ENCODE measurements at regions not wholly inside any gene's neighbourhood (a gene's known extent, or its start where the extent isn't known, plus 50 kb on each side); places are given as distances from the start of the nearest gene placed in this dataset.
"Not testable (repeated sequence)": the region's sequence is repeated elsewhere in the genome, so short reads cannot be mapped to it uniquely, and the experiment has no call there.

GRCh38 chr4:154982187-154983047 is 201.3 kb downstream of the RBM46 start:
- intact Hi-C loops (cut with micrococcal nuclease) = loop anchor here (5.0 kb wide), 2 partner anchors 370 to 390 kb away; no protein-coding TSS in a partner anchor

- intact Hi-C loops (cut with micrococcal nuclease) = loop anchor here (5.0 kb wide), 2 partner anchors 369 to 389 kb away; no protein-coding TSS in a partner anchor
Measured at GRCh38 chr4:154983714-154984113, 202.6 kb downstream of the RBM46 start.

- intact Hi-C loops (cut with micrococcal nuclease) = loop anchor here (5.0 kb wide), 2 partner anchors 368 to 388 kb away; no protein-coding TSS in a partner anchor
Measured at GRCh38 chr4:154984148-154984547, 203.1 kb downstream of the RBM46 start.

- intact Hi-C loops (cut with micrococcal nuclease) = loop anchor here (5.0 kb wide), 2 partner anchors 368 to 388 kb away; no protein-coding TSS in a partner anchor
Measured at GRCh38 chr4:154984616-154985015, 203.5 kb downstream of the RBM46 start.

GRCh38 chr4:154985673-154986072 is 204.6 kb downstream of the RBM46 start:
- intact Hi-C loops (cut with micrococcal nuclease) = no loop called here

- intact Hi-C loops (cut with micrococcal nuclease) = no loop called here
Measured at GRCh38 chr4:154988511-154988910, 207.4 kb downstream of the RBM46 start.

- intact Hi-C loops (cut with micrococcal nuclease) = no loop called here
Measured at GRCh38 chr4:154989511-154989910, 208.4 kb downstream of the RBM46 start.

- intact Hi-C loops (cut with micrococcal nuclease) = not testable (repeated sequence)
Measured at GRCh38 chr4:154997866-154998265, 210.6 kb upstream of the NPY2R start.

GRCh38 chr4:154998284-154998683 is 210.2 kb upstream of the NPY2R start:
- intact Hi-C loops (cut with micrococcal nuclease) = no loop called here

GRCh38 chr4:154998773-154999172 is 209.7 kb upstream of the NPY2R start:
- intact Hi-C loops (cut with micrococcal nuclease) = no loop called here

- intact Hi-C loops (cut with micrococcal nuclease) = no loop called here
Measured at GRCh38 chr4:154999950-155000578, 208.4 kb upstream of the NPY2R start.

- intact Hi-C loops (cut with micrococcal nuclease) = no loop called here
Measured at GRCh38 chr4:155001251-155001650, 207.2 kb upstream of the NPY2R start.

GRCh38 chr4:155005395-155006090 is 202.9 kb upstream of the NPY2R start:
- intact Hi-C loops (cut with micrococcal nuclease) = no loop called here

- intact Hi-C loops (cut with micrococcal nuclease) = no loop called here
Measured at GRCh38 chr4:155007660-155008176, 200.7 kb upstream of the NPY2R start.

- intact Hi-C loops (cut with micrococcal nuclease) = no loop called here
Measured at GRCh38 chr4:155008389-155008788, 200.0 kb upstream of the NPY2R start.

- intact Hi-C loops (cut with micrococcal nuclease) = no loop called here
Measured at GRCh38 chr4:155009288-155009687, 199.1 kb upstream of the NPY2R start.

GRCh38 chr4:155010376-155010775 is 198.1 kb upstream of the NPY2R start:
- intact Hi-C loops (cut with micrococcal nuclease) = no loop called here

GRCh38 chr4:155011163-155011780 is 197.2 kb upstream of the NPY2R start:
- intact Hi-C loops (cut with micrococcal nuclease) = no loop called here

GRCh38 chr4:155012469-155012868 is 196.0 kb upstream of the NPY2R start:
- intact Hi-C loops (cut with micrococcal nuclease) = no loop called here

- intact Hi-C loops (cut with micrococcal nuclease) = no loop called here
Measured at GRCh38 chr4:155017426-155017825, 191.0 kb upstream of the NPY2R start.

All from T-helper 2 cell treated with Interferon-gamma antibody and Interleukin-4, amounts not matched to agents 100 ng/mL and 5 ng/mL, for 36 hours (primary cell).